SU-DHL-6 (cell line): ENCODE measurements at regions not wholly inside any gene's neighbourhood (a gene's known extent, or its start where the extent isn't known, plus 50 kb on each side); places are given as distances from the start of the nearest gene placed in this dataset.

ENCODE experiments used
- CTCF ChIP-seq: fragments of 200-600 bp; sonication (generic); IDR thresholded peaks from one replicate; pipeline ENCODE4 v1.5.1; 2017; ENCODE audit warnings: antibody characterized with exemption, mild to moderate bottlenecking, low read length, moderate library complexity; ENCODE audit not compliant: insufficient read depth, poor library complexity, severe bottlenecking
- EZH2phosphoT487 ChIP-seq: fragments of 200-600 bp; sonication (generic), shearing (Covaris generic); conservative IDR thresholded peaks from 2 replicates; pipeline ENCODE4 v1.6.1; 2018; ENCODE audit warnings: mild to moderate bottlenecking, antibody characterized with exemption, low read length, moderate library complexity, mixed read lengths

- TF ChIP-seq CTCF (no peak), EZH2phosphoT487 (no peak)
Observed at GRCh38 chr9:71479621-71480020, 288.7 kb downstream of the CEMIP2 start.
